HepG2 (cell line): ENCODE measurements at regions not wholly inside any gene's neighbourhood (a gene's known extent, or its start where the extent isn't known, plus 50 kb on each side); places are given as distances from the start of the nearest gene placed in this dataset.

Experiments
- DBP ChIP-seq: sonication (generic); formaldehyde crosslinking; IDR thresholded peaks from 2 replicates; pipeline ENCODE4 v1.4.0; 2020; ENCODE audit warnings: missing genetic modification reagents; ENCODE audit errors: not compliant biosample characterization
- FOXK1 ChIP-seq: sonication (generic); formaldehyde crosslinking; IDR thresholded peaks from 2 replicates; pipeline ENCODE4 v1.4.0; 2020; ENCODE audit warnings: low read depth, missing genetic modification reagents, borderline replicate concordance
- GRHL1 ChIP-seq: sonication (generic); formaldehyde crosslinking; conservative IDR thresholded peaks from 2 replicates; pipeline ENCODE4 v1.8.0; 2022; ENCODE audit warnings: missing genetic modification reagents
- KDM3A ChIP-seq: IDR thresholded peaks from 2 replicates; pipeline ENCODE4 v1.6.1; 2018; ENCODE audit warnings: low read depth, missing compliant biosample characterization
- KDM6A ChIP-seq: IDR thresholded peaks from 2 replicates; pipeline ENCODE4 v1.6.1; 2016; ENCODE audit warnings: low read depth
- MAF1 ChIP-seq: sonication (generic); formaldehyde crosslinking; IDR thresholded peaks from 2 replicates; pipeline ENCODE4 v1.5.0; 2020; ENCODE audit warnings: missing genetic modification reagents, borderline replicate concordance
- MBD4 ChIP-seq: IDR thresholded peaks from 2 replicates; pipeline ENCODE4 v1.6.1; 2012; ENCODE audit warnings: low read length, inconsistent platforms, borderline replicate concordance
- NFYC ChIP-seq: IDR thresholded peaks from 2 replicates; pipeline ENCODE4 v1.6.1; 2016; ENCODE audit warnings: missing genetic modification reagents, missing compliant biosample characterization
- ONECUT2 ChIP-seq: sonication (generic); formaldehyde crosslinking; IDR thresholded peaks from 2 replicates; pipeline ENCODE4 v1.4.0; 2020; ENCODE audit warnings: missing genetic modification reagents
- PAXIP1 ChIP-seq: sonication (generic); formaldehyde crosslinking; conservative IDR thresholded peaks from 2 replicates; pipeline ENCODE4 v1.4.0; 2020; ENCODE audit warnings: mild to moderate bottlenecking, missing genetic modification reagents, moderate library complexity
- PHF5A ChIP-seq: IDR thresholded peaks from one replicate; pipeline ENCODE4 v1.6.1; 2018; ENCODE audit warnings: low read depth, missing genetic modification reagents; ENCODE audit not compliant: unreplicated experiment
- SIN3B ChIP-seq: fragments of 150-350 bp; IDR thresholded peaks from 2 replicates; pipeline ENCODE4 v1.6.1; 2014; ENCODE audit warnings: low read length
- SRSF9 ChIP-seq: fragments of 200-400 bp; formaldehyde crosslinking; IDR thresholded peaks from 2 replicates; pipeline ENCODE4 v1.6.1; 2018; ENCODE audit warnings: borderline replicate concordance, mild to moderate bottlenecking, low read depth, low read length; ENCODE audit not compliant: insufficient read depth, poor library complexity, severe bottlenecking
- ZFP1 ChIP-seq: IDR thresholded peaks from 2 replicates; pipeline ENCODE4 v1.6.1; 2016
- ZFP36 ChIP-seq: fragments of 150-350 bp; IDR thresholded peaks from 2 replicates; pipeline ENCODE4 v1.6.1; 2018; ENCODE audit warnings: borderline replicate concordance, low read length, low read depth; ENCODE audit not compliant: partially characterized antibody
- ZNF326 ChIP-seq: sonication (generic); formaldehyde crosslinking; IDR thresholded peaks from 2 replicates; pipeline ENCODE4 v1.4.0; 2020; ENCODE audit warnings: missing genetic modification reagents, borderline replicate concordance
- ZNF503 ChIP-seq: sonication (generic); formaldehyde crosslinking; IDR thresholded peaks from 2 replicates; pipeline ENCODE4 v1.4.0; 2020; ENCODE audit warnings: missing genetic modification reagents
- ZNF547 ChIP-seq: sonication (generic); formaldehyde crosslinking; IDR thresholded peaks from 2 replicates; pipeline ENCODE4 v1.5.1; 2020; ENCODE audit warnings: mild to moderate bottlenecking, missing genetic modification reagents
- ZNF710 ChIP-seq: sonication (generic); formaldehyde crosslinking; IDR thresholded peaks from 2 replicates; pipeline ENCODE4 v1.5.0; 2020; ENCODE audit warnings: mild to moderate bottlenecking, missing genetic modification reagents, borderline replicate concordance
- ZNF747 ChIP-seq: sonication (generic); formaldehyde crosslinking; IDR thresholded peaks from 2 replicates; pipeline ENCODE4 v1.8.1; 2023; ENCODE audit warnings: missing genetic modification reagents, mild to moderate bottlenecking, borderline replicate concordance
- ZNF788 ChIP-seq: sonication (generic); formaldehyde crosslinking; IDR thresholded peaks from 2 replicates; pipeline ENCODE4 v1.5.0; 2020; ENCODE audit warnings: mild to moderate bottlenecking, missing genetic modification reagents, borderline replicate concordance

GRCh38 chr17:72447251-72447640, 326.4 kb downstream of the SOX9 start (continued):
- TF ChIP-seq ZNF710 (CRISPR knock-in tag), result peak; percentile 99
- peak; percentile 47; the same call in 1 of the 2 replicates for TF ChIP-seq NFYC
- TF ChIP-seq FOXK1 (CRISPR knock-in tag), result peak; percentile 63; the same call in 1 of the 2 replicates
- peak; percentile 33; the same call in 1 of the 2 replicates for TF ChIP-seq ZNF747
- no peak for TF ChIP-seq ZNF326 (CRISPR knock-in tag)
- peak; percentile 86 for TF ChIP-seq ZNF503 (CRISPR knock-in tag)
- TF ChIP-seq ZFP1 (CRISPR knock-in tag), result 0 out of 2 replicates have a peak, but pooled peaks have one; percentile 61
- 0 out of 2 replicates have a peak, but pooled peaks have one; percentile 72 for TF ChIP-seq MBD4
- no peak for TF ChIP-seq SIN3B
- TF ChIP-seq PHF5A (CRISPR knock-in tag), result peak; percentile 63
- TF ChIP-seq ONECUT2, result peak; percentile 98
- peak; percentile 49; the same call in 1 of the 2 replicates for TF ChIP-seq KDM3A (CRISPR knock-in tag)
- no peak for TF ChIP-seq GRHL1 (CRISPR knock-in tag)
- no peak for TF ChIP-seq MAF1 (CRISPR knock-in tag)
- peak; percentile 93 for TF ChIP-seq PAXIP1 (CRISPR knock-in tag)
- TF ChIP-seq ZNF788 (CRISPR knock-in tag), result no peak
- TF ChIP-seq DBP (CRISPR knock-in tag), result no peak
- no peak for TF ChIP-seq SRSF9
- no peak for TF ChIP-seq ZFP36
- peak; percentile 49; the same call in 1 of the 2 replicates for TF ChIP-seq ZNF547 (CRISPR knock-in tag)
- peak; percentile 39; the same call in 1 of the 2 replicates for TF ChIP-seq KDM6A (CRISPR knock-in tag)
